ENCODE measurements at regions not wholly inside any gene's neighbourhood (a gene's known extent, or its start where the extent isn't known, plus 50 kb on each side); places are given as distances from the start of the nearest gene placed in this dataset.

DNA sequence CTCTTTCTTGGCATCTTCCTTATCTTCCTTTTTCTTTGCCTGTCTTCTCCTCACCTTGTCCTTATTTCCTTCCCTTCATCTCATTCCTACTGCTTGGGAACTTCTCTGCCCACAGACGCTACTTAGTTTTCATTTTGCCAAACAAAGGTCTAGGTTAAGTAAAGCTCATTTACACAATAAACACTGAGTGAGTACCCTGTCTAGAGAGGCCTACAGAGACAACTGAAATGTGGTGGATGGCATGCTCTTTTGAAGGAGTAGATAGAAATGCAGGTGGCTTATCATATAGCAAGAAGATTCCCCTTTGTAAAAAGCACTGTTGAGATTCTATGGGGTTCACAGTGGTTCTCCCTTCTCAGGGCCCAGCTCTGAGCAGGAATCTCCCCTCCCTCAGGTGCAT lies 319.0 kb downstream of the CNTN3 start:
- POLR2A ChIA-PET, result no interaction called here
- Histone ChIP-seq H3K27ac (ENCODE audit: insufficient read depth in 1 of 2, low read depth in 1 of 2, low read length in 2 of 2, poor library complexity in 1 of 2, severe bottlenecking in 2 of 2) (no peak overlapping the region), H3K4me3 (ENCODE audit: control insufficient read depth in 1 of 7, extremely low read depth in 1 of 7, insufficient read depth in 4 of 7, low read depth in 2 of 7, low read length in 6 of 7) (no peak overlapping the region), H3K27me3 (replicated peaks in 2 of 5; ENCODE audit: control insufficient read depth in 4 of 5, insufficient read depth in 5 of 5, low read length in 4 of 5) (no peaks in the 10 kb centered on the region), H3K4me1 (ENCODE audit: control extremely low read depth in 1 of 4, control insufficient read depth in 4 of 4, insufficient read depth in 4 of 4, low read length in 3 of 4) (no peaks in the 10 kb centered on the region), H3K36me3 (ENCODE audit: control insufficient read depth in 4 of 4, insufficient read depth in 4 of 4, low read length in 3 of 4) (no peaks in the 10 kb centered on the region), H3K9me3 (ENCODE audit: control extremely low read depth in 1 of 5, control insufficient read depth in 4 of 5, insufficient read depth in 2 of 5, low read depth in 1 of 5, low read length in 4 of 5) (no peaks in the 10 kb centered on the region)
- CTCF ChIA-PET, result no interaction called here
- DNase-seq, result no peak
- WGBS (ENCODE audit: insufficient coverage), result no CpG with 5 or more reads among the region's 1 CpG

DNA sequence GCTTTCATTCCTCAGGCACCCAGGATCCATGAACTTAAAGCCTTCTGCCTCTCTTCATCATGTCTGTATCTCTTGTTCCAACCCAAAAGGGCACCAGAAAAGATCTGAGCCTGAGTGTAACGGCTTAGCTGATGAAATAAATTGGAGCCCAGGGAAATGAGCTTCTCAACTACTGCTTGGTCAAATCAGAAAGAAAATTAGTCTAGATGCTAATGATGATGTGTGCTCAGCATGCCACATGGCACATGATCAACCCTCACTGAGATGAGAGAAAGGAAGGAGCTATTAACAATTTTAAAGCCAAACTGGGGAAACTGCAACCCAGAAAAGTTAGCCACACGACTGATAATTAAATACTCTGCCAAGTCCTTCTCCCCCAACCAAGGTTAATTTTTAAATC lies 325.7 kb downstream of the CNTN3 start:
- CTCF ChIA-PET, result no interaction called here
- 75% methylated on average over 1 of the region's 2 CpGs for WGBS (ENCODE audit: insufficient coverage)

DNA sequence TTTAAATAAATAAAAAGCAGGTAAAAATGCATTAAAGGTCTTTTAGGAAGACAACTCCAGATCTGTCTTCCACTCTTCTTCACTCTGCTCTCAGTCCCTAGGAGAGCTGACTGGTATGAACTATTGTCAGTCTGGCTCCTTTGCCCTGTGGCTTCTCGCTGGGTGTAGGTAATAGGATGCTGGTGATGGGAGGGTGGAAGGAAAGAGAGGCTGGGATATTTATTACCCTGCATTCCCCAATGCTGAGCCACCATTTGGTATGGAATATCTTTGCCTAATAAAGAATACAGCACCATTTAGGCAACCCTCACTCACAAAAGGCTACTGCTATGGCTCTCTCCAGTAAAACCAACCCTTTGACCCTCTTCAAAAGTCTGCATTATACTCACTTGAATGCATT lies 326.9 kb downstream of the CNTN3 start:
- no peaks in the 10 kb centered on the region for H3K4me1 ChIP-seq (ENCODE audit: control extremely low read depth in 1 of 4, control insufficient read depth in 4 of 4, insufficient read depth in 4 of 4, low read length in 3 of 4)
- H3K4me3 ChIP-seq (ENCODE audit: control insufficient read depth in 1 of 7, extremely low read depth in 1 of 7, insufficient read depth in 4 of 7, low read depth in 2 of 7, low read length in 6 of 7), result no peak overlapping the region
- no peaks in the 10 kb centered on the region for H3K27me3 ChIP-seq (replicated peaks in 2 of 5; ENCODE audit: control insufficient read depth in 4 of 5, insufficient read depth in 5 of 5, low read length in 4 of 5)
- no peak overlapping the region for H3K27ac ChIP-seq (ENCODE audit: insufficient read depth in 1 of 2, low read depth in 1 of 2, low read length in 2 of 2, poor library complexity in 1 of 2, severe bottlenecking in 2 of 2)
- no peaks in the 10 kb centered on the region for H3K9me3 ChIP-seq (ENCODE audit: control extremely low read depth in 1 of 5, control insufficient read depth in 4 of 5, insufficient read depth in 2 of 5, low read depth in 1 of 5, low read length in 4 of 5)
- ChIA-PET CTCF (no interaction called here), POLR2A (no interaction called here)
- WGBS (ENCODE audit: insufficient coverage), result no CpG with 5 or more reads among the region's 1 CpG
- no peaks in the 10 kb centered on the region for H3K36me3 ChIP-seq (ENCODE audit: control insufficient read depth in 4 of 4, insufficient read depth in 4 of 4, low read length in 3 of 4)
- no peak for DNase-seq

More for the DNA sequence above, 325.7 kb downstream of the CNTN3 start:
- no peaks in the 10 kb centered on the region for H3K9me3 ChIP-seq (ENCODE audit: control extremely low read depth in 1 of 5, control insufficient read depth in 4 of 5, insufficient read depth in 2 of 5, low read depth in 1 of 5, low read length in 4 of 5)
- no peaks in the 10 kb centered on the region for H3K27me3 ChIP-seq (replicated peaks in 2 of 5; ENCODE audit: control insufficient read depth in 4 of 5, insufficient read depth in 5 of 5, low read length in 4 of 5)
- H3K27ac ChIP-seq (ENCODE audit: insufficient read depth in 1 of 2, low read depth in 1 of 2, low read length in 2 of 2, poor library complexity in 1 of 2, severe bottlenecking in 2 of 2), result no peak overlapping the region
- no peaks in the 10 kb centered on the region for H3K36me3 ChIP-seq (ENCODE audit: control insufficient read depth in 4 of 4, insufficient read depth in 4 of 4, low read length in 3 of 4)
- DNase-seq, result no peak
- POLR2A ChIA-PET, result no interaction called here
- no peak overlapping the region for H3K4me3 ChIP-seq (ENCODE audit: control insufficient read depth in 1 of 7, extremely low read depth in 1 of 7, insufficient read depth in 4 of 7, low read depth in 2 of 7, low read length in 6 of 7)
- H3K4me1 ChIP-seq (ENCODE audit: control extremely low read depth in 1 of 4, control insufficient read depth in 4 of 4, insufficient read depth in 4 of 4, low read length in 3 of 4), result no peaks in the 10 kb centered on the region

DNA sequence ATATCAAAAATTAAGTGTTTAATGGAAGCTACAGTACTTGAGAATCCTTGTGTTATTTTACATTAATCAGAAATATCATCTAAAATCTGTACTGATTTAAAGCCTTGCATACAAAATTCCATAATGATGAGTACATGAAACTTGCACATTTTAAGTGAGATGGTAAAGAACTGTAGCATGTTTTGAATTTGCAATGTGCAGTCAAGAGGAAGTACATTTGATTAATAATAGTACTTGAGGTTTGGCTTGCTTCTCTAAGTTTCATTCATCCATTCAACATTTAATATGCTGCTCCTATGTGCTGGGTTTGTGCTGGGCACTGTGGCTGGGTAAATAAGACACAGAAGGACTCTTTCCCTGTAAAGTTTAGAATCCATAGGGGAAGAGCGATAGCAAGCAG lies 332.3 kb downstream of the CNTN3 start:
- Histone ChIP-seq H3K4me1 (ENCODE audit: control extremely low read depth in 1 of 4, control insufficient read depth in 4 of 4, insufficient read depth in 4 of 4, low read length in 3 of 4) (no peaks in the 10 kb centered on the region), H3K4me3 (ENCODE audit: control insufficient read depth in 1 of 7, extremely low read depth in 1 of 7, insufficient read depth in 4 of 7, low read depth in 2 of 7, low read length in 6 of 7) (no peak overlapping the region), H3K9me3 (ENCODE audit: control extremely low read depth in 1 of 5, control insufficient read depth in 4 of 5, insufficient read depth in 2 of 5, low read depth in 1 of 5, low read length in 4 of 5) (no peaks in the 10 kb centered on the region), H3K27ac (ENCODE audit: insufficient read depth in 1 of 2, low read depth in 1 of 2, low read length in 2 of 2, poor library complexity in 1 of 2, severe bottlenecking in 2 of 2) (no peak overlapping the region), H3K36me3 (ENCODE audit: control insufficient read depth in 4 of 4, insufficient read depth in 4 of 4, low read length in 3 of 4) (no peaks in the 10 kb centered on the region), H3K27me3 (replicated peaks in 2 of 5; ENCODE audit: control insufficient read depth in 4 of 5, insufficient read depth in 5 of 5, low read length in 4 of 5) (no peaks in the 10 kb centered on the region)
- no peak for DNase-seq
- ChIA-PET CTCF (no interaction called here), POLR2A (no interaction called here)
- 100% methylated on average over 1 of the region's 1 CpG for WGBS (ENCODE audit: insufficient coverage)

DNA sequence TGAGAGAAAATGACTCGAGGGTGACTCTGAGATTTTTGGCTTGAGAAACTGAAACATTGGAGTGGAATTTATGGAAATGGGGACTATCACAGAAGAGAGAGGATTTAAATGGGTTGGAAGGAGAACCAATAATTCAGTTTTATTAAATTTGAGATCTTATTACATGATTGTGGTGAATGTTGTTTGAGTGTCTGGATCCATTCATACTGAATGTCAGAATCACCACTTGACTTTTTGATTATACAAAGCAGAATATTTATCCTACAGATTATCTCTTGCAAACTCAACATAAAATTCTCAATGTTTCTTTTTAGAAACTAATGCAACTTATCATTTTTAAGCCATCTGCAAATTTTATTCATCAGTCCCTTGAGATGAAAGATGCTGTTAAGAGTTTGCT lies 332.8 kb downstream of the CNTN3 start:
- H3K4me3 ChIP-seq (ENCODE audit: control insufficient read depth in 1 of 7, extremely low read depth in 1 of 7, insufficient read depth in 4 of 7, low read depth in 2 of 7, low read length in 6 of 7), result no peak overlapping the region
- 100% methylated on average over 1 of the region's 1 CpG for WGBS (ENCODE audit: insufficient coverage)
- H3K27ac ChIP-seq (ENCODE audit: insufficient read depth in 1 of 2, low read depth in 1 of 2, low read length in 2 of 2, poor library complexity in 1 of 2, severe bottlenecking in 2 of 2), result no peak overlapping the region
- ChIA-PET CTCF (no interaction called here), POLR2A (no interaction called here)
- H3K27me3 ChIP-seq (replicated peaks in 2 of 5; ENCODE audit: control insufficient read depth in 4 of 5, insufficient read depth in 5 of 5, low read length in 4 of 5), result no peaks in the 10 kb centered on the region
- DNase-seq, result no peak
- no peaks in the 10 kb centered on the region for H3K36me3 ChIP-seq (ENCODE audit: control insufficient read depth in 4 of 4, insufficient read depth in 4 of 4, low read length in 3 of 4)
- H3K9me3 ChIP-seq (ENCODE audit: control extremely low read depth in 1 of 5, control insufficient read depth in 4 of 5, insufficient read depth in 2 of 5, low read depth in 1 of 5, low read length in 4 of 5), result no peaks in the 10 kb centered on the region
- no peaks in the 10 kb centered on the region for H3K4me1 ChIP-seq (ENCODE audit: control extremely low read depth in 1 of 4, control insufficient read depth in 4 of 4, insufficient read depth in 4 of 4, low read length in 3 of 4)

DNA sequence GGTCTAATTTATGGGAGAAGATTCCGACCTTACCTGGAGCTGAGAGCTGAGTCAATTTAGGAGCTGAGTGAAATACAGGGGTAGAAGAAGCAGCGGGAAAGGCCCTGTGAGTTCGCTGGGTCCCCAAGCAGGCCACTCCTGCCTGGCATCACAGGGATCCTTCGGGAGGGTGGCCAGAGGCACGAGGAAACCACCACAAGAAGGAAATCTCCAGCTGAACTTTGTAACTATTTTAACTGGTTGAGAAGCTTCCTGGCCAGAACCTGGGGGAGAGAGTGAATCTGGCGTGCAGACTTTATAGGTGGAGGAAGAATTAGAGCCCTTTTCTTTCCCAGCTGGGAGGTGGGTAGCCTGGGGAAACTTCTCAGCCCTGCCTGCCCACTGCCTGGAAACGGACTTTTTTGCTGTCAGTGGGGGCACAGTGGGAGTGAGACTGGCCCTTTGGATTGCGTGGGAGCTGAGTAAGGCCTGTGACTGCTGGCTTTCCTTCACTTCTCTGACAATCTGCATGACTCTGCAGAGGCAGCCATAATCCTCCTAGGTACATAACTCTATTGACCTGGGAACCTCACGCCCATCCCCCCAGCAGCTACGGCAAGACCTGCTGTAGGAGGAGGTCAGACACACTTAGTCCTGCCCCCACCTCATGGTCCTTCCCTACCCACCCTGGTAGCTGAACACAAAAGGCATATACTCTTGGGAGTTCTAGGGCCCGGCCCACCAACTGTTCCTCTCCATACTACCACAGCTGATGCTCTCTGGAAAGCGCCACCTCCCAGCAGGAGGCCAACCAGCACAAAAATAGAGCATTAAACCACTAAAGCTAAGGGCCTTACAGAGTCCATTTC lies 340.7 kb downstream of the CNTN3 start:
- CTCF ChIA-PET, result no interaction called here
- Histone ChIP-seq H3K27ac (ENCODE audit: insufficient read depth in 1 of 2, low read depth in 1 of 2, low read length in 2 of 2, poor library complexity in 1 of 2, severe bottlenecking in 2 of 2) (no peak overlapping the region), H3K36me3 (ENCODE audit: control insufficient read depth in 4 of 4, insufficient read depth in 4 of 4, low read length in 3 of 4) (no peaks in the 10 kb centered on the region), H3K9me3 (ENCODE audit: control extremely low read depth in 1 of 5, control insufficient read depth in 4 of 5, insufficient read depth in 2 of 5, low read depth in 1 of 5, low read length in 4 of 5) (no peaks in the 10 kb centered on the region), H3K4me1 (ENCODE audit: control extremely low read depth in 1 of 4, control insufficient read depth in 4 of 4, insufficient read depth in 4 of 4, low read length in 3 of 4) (no peaks in the 10 kb centered on the region), H3K27me3 (replicated peaks in 2 of 5; ENCODE audit: control insufficient read depth in 4 of 5, insufficient read depth in 5 of 5, low read length in 4 of 5) (no peaks in the 10 kb centered on the region), H3K4me3 (ENCODE audit: control insufficient read depth in 1 of 7, extremely low read depth in 1 of 7, insufficient read depth in 4 of 7, low read depth in 2 of 7, low read length in 6 of 7) (no peak overlapping the region)
- 90% methylated on average over 10 of the region's 12 CpGs for WGBS (ENCODE audit: insufficient coverage)
- POLR2A ChIA-PET, result no interaction called here
- DNase-seq, result no peak

DNA sequence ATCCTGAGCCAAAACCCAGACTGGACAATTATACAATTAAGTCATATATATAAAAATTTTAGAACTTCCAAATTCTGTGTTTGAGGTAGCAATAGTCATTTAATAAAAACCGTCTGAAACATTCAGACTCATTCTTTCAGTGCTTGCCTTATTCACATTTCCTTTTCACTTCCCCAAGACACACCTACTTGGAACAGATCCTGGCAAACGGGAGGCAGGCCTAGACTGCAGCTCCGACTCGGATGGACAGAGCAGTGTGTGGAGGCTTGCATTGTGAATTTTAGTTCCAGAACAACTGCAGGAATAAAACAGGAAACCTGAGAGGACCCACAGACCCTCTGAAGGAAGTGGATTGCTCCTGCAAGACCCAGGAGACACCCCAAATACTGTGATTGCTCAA lies 341.4 kb downstream of the CNTN3 start:
- DNase-seq, result no peak
- Histone ChIP-seq H3K27ac (ENCODE audit: insufficient read depth in 1 of 2, low read depth in 1 of 2, low read length in 2 of 2, poor library complexity in 1 of 2, severe bottlenecking in 2 of 2) (no peak overlapping the region), H3K9me3 (ENCODE audit: control extremely low read depth in 1 of 5, control insufficient read depth in 4 of 5, insufficient read depth in 2 of 5, low read depth in 1 of 5, low read length in 4 of 5) (no peaks in the 10 kb centered on the region), H3K36me3 (ENCODE audit: control insufficient read depth in 4 of 4, insufficient read depth in 4 of 4, low read length in 3 of 4) (no peaks in the 10 kb centered on the region), H3K4me1 (ENCODE audit: control extremely low read depth in 1 of 4, control insufficient read depth in 4 of 4, insufficient read depth in 4 of 4, low read length in 3 of 4) (no peaks in the 10 kb centered on the region), H3K27me3 (replicated peaks in 2 of 5; ENCODE audit: control insufficient read depth in 4 of 5, insufficient read depth in 5 of 5, low read length in 4 of 5) (no peaks in the 10 kb centered on the region), H3K4me3 (ENCODE audit: control insufficient read depth in 1 of 7, extremely low read depth in 1 of 7, insufficient read depth in 4 of 7, low read depth in 2 of 7, low read length in 6 of 7) (no peak overlapping the region)
- no CpG with 5 or more reads among the region's 4 CpGs for WGBS (ENCODE audit: insufficient coverage)
- POLR2A ChIA-PET, result no interaction called here
- CTCF ChIA-PET, result no interaction called here

Data from common myeloid progenitor, CD34-positive (primary cell).